KMS-11 (cell line): ENCODE measurements at regions not wholly inside any gene's neighbourhood (a gene's known extent, or its start where the extent isn't known, plus 50 kb on each side); places are given as distances from the start of the nearest gene placed in this dataset.
"Not testable (repeated sequence)": the region's sequence is repeated elsewhere in the genome, so short reads cannot be mapped to it uniquely, and the experiment has no call there.

Experiments
- H2AFZ ChIP-seq: fragments of 200-600 bp; sonication (generic); 2 replicates; pipeline ENCODE4 v1.6.1; 2016; ENCODE audit warnings: antibody characterized with exemption, mixed run types, low read depth
- H3K27ac ChIP-seq: fragments of 200-600 bp; sonication (generic); 2 replicates; pipeline ENCODE4 v1.6.1; 2016; ENCODE audit warnings: mild to moderate bottlenecking, mixed run types
- H3K27me3 ChIP-seq: fragments of 200-600 bp; sonication (generic); 2 replicates; pipeline ENCODE4 v1.6.1; 2017; ENCODE audit warnings: mild to moderate bottlenecking, low read depth, mixed run types, moderate library complexity; ENCODE audit not compliant: insufficient read depth
- H3K36me3 ChIP-seq: fragments of 200-600 bp; sonication (generic); 2 replicates; pipeline ENCODE4 v1.6.1; 2017; ENCODE audit warnings: mild to moderate bottlenecking, mixed run types; ENCODE audit not compliant: insufficient read depth
- H3K4me1 ChIP-seq: fragments of 200-600 bp; sonication (generic); 2 replicates; pipeline ENCODE4 v1.6.1; 2016; ENCODE audit warnings: mild to moderate bottlenecking, low read depth, mixed run types; ENCODE audit not compliant: poor library complexity, severe bottlenecking
- H3K4me2 ChIP-seq: fragments of 200-600 bp; sonication (generic); 2 replicates; pipeline ENCODE4 v1.7.0; 2016; ENCODE audit warnings: mild to moderate bottlenecking, mixed run types
- H3K4me3 ChIP-seq: fragments of 200-600 bp; sonication (generic); IDR thresholded peaks from 2 replicates; pipeline ENCODE4 v1.6.1; 2017; ENCODE audit warnings: low read depth, low read length, mixed read lengths; ENCODE audit not compliant: insufficient read depth
- H3K79me2 ChIP-seq: fragments of 200-600 bp; sonication (generic); 2 replicates; pipeline ENCODE4 v1.6.1; 2016; ENCODE audit warnings: low read depth, mixed run types; ENCODE audit not compliant: insufficient read depth
- H3K9ac ChIP-seq: fragments of 200-600 bp; sonication (generic); 2 replicates; pipeline ENCODE4 v1.6.1; 2016; ENCODE audit warnings: mild to moderate bottlenecking, mixed run types
- H4K20me1 ChIP-seq: fragments of 200-600 bp; sonication (generic); 2 replicates; pipeline ENCODE4 v1.6.1; 2016; ENCODE audit warnings: mild to moderate bottlenecking, mixed run types; ENCODE audit not compliant: insufficient read depth
- TF ChIP-seq, protein P1 (sequence below): fragments of 200-600 bp; sonication (generic); conservative IDR thresholded peaks from 2 replicates; pipeline ENCODE4 v1.6.1; 2017; ENCODE audit warnings: low read depth, mild to moderate bottlenecking, antibody characterized with exemption, low read length, moderate library complexity, mixed read lengths

- Histone ChIP-seq H3K27me3 (no peaks in the 10 kb centered on the region), H3K36me3 (no peaks in the 10 kb centered on the region), H4K20me1 (no peaks in the 10 kb centered on the region), H2AFZ (no peak overlapping the region), H3K9ac (no peak overlapping the region), H3K4me1 (no peaks in the 10 kb centered on the region), H3K79me2 (no peaks in the 10 kb centered on the region), H3K4me2 (no peak overlapping the region), H3K27ac (no peak overlapping the region), H3K4me3 (no peak overlapping the region)
- TF ChIP-seq, protein P1, sequence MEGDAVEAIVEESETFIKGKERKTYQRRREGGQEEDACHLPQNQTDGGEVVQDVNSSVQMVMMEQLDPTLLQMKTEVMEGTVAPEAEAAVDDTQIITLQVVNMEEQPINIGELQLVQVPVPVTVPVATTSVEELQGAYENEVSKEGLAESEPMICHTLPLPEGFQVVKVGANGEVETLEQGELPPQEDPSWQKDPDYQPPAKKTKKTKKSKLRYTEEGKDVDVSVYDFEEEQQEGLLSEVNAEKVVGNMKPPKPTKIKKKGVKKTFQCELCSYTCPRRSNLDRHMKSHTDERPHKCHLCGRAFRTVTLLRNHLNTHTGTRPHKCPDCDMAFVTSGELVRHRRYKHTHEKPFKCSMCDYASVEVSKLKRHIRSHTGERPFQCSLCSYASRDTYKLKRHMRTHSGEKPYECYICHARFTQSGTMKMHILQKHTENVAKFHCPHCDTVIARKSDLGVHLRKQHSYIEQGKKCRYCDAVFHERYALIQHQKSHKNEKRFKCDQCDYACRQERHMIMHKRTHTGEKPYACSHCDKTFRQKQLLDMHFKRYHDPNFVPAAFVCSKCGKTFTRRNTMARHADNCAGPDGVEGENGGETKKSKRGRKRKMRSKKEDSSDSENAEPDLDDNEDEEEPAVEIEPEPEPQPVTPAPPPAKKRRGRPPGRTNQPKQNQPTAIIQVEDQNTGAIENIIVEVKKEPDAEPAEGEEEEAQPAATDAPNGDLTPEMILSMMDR, result no peak
Measured at GRCh38 chr19:30841934-30842333, 469.8 kb downstream of the ZNF536 start.

GRCh38 chr19:30830875-30831274 is 458.7 kb downstream of the ZNF536 start:
- H3K9ac ChIP-seq, result no peak overlapping the region
- H3K4me3 ChIP-seq, result no peak overlapping the region
- TF ChIP-seq, protein P1, result no peak
- H3K27ac ChIP-seq, result no peak overlapping the region
- H3K4me2 ChIP-seq, result no peak overlapping the region
- H3K79me2 ChIP-seq, result no peaks in the 10 kb centered on the region
- no peaks in the 10 kb centered on the region for H3K36me3 ChIP-seq
- no peaks in the 10 kb centered on the region for H3K27me3 ChIP-seq
- no peak overlapping the region for H2AFZ ChIP-seq
- H3K4me1 ChIP-seq, result no peaks in the 10 kb centered on the region
- no peaks in the 10 kb centered on the region for H4K20me1 ChIP-seq

GRCh38 chr19:30825505-30825904 is 453.3 kb downstream of the ZNF536 start:
- not testable (repeated sequence) for H3K36me3 ChIP-seq, H2AFZ ChIP-seq, H4K20me1 ChIP-seq, H3K27me3 ChIP-seq, H3K9ac ChIP-seq, H3K27ac ChIP-seq, H3K4me3 ChIP-seq, H3K79me2 ChIP-seq, H3K4me1 ChIP-seq, H3K4me2 ChIP-seq

DNA sequence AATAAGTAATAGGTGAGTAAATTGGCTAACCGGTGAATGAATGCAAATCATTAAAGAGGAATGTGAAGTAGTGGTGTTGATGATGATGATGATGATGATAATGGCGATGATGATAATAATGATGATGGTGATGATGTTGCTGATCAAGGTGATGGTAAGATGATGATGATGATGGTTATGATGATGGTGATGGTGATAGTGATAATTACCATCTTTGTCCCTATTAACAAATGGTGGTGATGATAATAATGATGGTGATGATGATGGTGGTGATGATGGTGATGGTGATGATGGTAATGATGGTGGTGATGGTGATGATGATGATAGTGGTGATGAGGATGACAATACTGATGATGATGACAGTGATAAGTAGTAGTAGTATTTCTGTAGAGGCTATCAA is 452.6 kb downstream of the ZNF536 start:
- H3K4me2 ChIP-seq, result no peak overlapping the region

GRCh38 chr19:30817965-30818567 is 445.9 kb downstream of the ZNF536 start:
- Histone ChIP-seq H2AFZ (no peak overlapping the region), H3K4me1 (no peaks in the 10 kb centered on the region), H3K36me3 (no peaks in the 10 kb centered on the region), H4K20me1 (no peaks in the 10 kb centered on the region), H3K79me2 (no peaks in the 10 kb centered on the region), H3K4me3 (no peak overlapping the region), H3K9ac (no peak overlapping the region), H3K27ac (no peak overlapping the region), H3K27me3 (no peaks in the 10 kb centered on the region), H3K4me2 (no peak overlapping the region)
- TF ChIP-seq, protein P1, result no peak

More for the DNA sequence above, 452.6 kb downstream of the ZNF536 start:
- Histone ChIP-seq H3K4me1 (no peaks in the 10 kb centered on the region), H3K27ac (no peak overlapping the region), H3K79me2 (no peaks in the 10 kb centered on the region), H4K20me1 (no peaks in the 10 kb centered on the region), H3K9ac (no peak overlapping the region), H3K4me3 (no peak overlapping the region), H2AFZ (no peak overlapping the region), H3K36me3 (no peaks in the 10 kb centered on the region), H3K27me3 (no peaks in the 10 kb centered on the region)
- TF ChIP-seq, protein P1, result no peak
